DMS153 (cell line): ENCODE measurements at regions not wholly inside any gene's neighbourhood (a gene's known extent, or its start where the extent isn't known, plus 50 kb on each side); places are given as distances from the start of the nearest gene placed in this dataset.

ENCODE experiments used
- DNase-seq: peaks from one replicate; lab custom pipeline; 2025; lab: John Stamatoyannopoulos, UW

- DNase-seq: no peak
These were observed 203.6 kb upstream of the PRICKLE1 start for GRCh38 chr12:42793166-42793565.

DNA sequence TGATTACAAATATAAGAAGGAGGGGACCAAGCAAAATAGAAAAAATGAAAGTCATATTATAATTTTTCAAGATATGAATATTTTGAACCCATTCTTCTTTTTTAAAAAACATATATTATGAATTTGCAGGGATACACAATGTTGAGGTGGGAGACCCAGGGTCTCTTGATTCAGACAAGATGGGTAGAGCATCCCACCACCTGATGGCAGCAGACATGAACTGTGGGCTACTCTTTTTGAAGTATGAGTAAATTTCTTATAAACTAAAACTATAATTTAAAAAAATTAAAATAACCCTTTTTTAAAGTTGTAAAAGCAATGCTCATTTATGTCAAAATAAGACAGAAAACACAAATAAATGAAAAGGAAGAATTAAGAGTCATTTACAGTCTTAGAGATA is 202.7 kb upstream of the PRICKLE1 start:
- DNase-seq: no peak

GRCh38 chr12:42791399-42791798 is 201.9 kb upstream of the PRICKLE1 start:
- no peak for DNase-seq

- no peak for DNase-seq
These were observed 201.2 kb upstream of the PRICKLE1 start for GRCh38 chr12:42790761-42791151.

DNA sequence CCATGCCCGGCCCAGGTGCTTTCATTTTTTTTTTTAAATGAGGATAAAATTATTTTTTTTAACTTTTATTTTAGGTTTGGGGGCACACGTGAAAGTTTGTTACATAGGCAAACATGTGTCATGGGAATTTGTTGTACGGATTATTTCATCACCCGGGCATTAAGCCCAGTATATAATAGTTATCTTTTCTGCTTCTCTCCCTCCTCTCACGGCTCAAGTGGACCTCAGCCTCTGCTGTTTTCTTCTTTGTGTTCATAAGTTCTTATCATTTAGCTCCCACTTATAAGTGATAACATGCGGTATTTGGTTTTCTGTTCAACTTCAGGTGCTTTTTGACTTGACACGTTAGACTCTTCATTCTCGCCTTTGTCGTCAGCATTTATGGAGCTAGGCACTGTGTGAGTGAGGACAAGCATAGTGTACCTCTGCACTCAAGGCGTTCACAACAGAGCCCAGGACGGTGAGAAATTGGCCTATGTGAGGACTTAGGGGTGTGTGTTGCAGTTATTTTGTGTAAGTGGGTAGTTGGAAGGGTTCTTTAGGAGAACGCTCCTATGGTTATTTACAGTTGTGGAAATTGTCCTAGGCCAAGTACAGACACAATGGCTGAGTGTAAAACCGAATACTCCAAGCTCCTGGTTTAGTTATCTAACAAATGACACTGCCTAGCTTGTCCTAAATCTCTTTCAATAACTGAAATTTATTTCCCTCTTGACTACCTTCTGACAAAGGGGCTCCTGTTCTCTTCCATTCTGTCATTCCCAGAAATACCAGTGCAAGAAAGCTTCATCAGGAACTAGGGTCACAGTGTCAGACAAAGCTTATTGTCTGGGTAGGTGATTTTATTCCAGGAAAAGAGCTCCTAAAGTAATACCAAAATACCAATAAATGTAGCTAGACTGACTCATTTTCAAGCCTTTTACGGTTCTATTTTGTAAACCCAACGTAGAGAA is 200.5 kb upstream of the PRICKLE1 start:
- no peak for DNase-seq

GRCh38 chr12:42786400-42787148 is 197.0 kb upstream of the PRICKLE1 start:
- no peak for DNase-seq

DNA sequence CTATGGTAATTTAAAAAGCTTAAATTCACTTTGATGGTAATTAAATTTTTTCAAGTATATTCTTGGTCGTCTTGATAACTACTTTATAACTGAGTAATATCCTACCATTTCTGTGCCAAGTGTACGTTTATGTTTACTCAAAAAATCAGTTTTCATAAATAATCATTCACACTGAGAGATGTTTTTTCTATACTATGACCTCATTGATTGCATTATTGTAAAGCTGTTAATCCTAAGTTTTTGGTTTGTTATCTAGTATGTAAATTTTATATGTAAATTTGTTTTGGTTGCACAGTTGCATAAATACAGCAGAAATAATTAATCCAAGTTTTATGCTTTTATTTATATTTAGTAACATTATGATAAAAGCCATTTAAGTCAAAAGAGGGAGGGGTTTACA is 196.4 kb upstream of the PRICKLE1 start:
- no peak for DNase-seq

GRCh38 chr12:42780671-42781070 is 191.1 kb upstream of the PRICKLE1 start:
- no peak for DNase-seq

GRCh38 chr12:42779186-42779859 is 189.8 kb upstream of the PRICKLE1 start:
- DNase-seq: no peak

DNA sequence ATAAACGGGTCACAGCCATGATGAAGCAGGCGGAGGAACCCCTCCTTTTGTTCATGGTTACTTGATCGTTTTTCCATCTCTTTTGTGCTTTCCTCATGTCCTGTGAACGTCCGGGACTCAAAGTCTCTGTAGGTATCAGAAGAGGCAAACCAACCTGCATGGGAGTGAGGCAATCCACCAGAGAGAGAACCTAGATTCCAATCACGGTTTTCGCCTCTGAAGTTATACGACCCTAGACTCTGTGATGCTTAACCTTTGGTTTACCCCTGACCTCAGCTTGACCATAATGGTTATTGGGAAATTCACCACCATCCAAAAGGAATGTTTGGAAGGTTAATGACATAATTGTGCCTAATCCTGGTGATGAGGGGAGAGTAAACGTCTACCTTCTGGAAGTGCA is 186.8 kb upstream of the PRICKLE1 start:
- no peak for DNase-seq

GRCh38 chr12:42774238-42774637 is 184.7 kb upstream of the PRICKLE1 start:
- DNase-seq: no peak

DNA sequence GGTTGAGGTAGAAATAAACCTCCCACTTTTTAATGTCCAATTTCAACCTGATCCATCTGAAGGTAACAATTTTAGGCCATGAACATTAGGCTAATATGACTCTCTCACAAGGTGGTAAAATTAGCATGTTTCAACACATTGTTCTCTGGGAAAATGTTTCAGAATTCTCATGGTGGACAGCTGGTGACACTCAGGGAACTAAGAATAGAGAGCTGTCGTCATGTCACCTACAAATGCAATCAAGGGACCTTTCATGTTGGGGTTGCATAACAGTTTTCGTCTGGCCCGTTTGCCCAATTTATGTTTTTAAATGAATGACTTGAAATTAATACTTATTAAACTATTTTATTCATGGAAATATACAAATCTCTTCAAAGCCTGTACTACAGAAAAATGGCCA is 180.7 kb upstream of the PRICKLE1 start:
- DNase-seq: no peak

- DNase-seq: no peak
These were observed 179.9 kb upstream of the PRICKLE1 start for GRCh38 chr12:42769455-42769854.

DNA sequence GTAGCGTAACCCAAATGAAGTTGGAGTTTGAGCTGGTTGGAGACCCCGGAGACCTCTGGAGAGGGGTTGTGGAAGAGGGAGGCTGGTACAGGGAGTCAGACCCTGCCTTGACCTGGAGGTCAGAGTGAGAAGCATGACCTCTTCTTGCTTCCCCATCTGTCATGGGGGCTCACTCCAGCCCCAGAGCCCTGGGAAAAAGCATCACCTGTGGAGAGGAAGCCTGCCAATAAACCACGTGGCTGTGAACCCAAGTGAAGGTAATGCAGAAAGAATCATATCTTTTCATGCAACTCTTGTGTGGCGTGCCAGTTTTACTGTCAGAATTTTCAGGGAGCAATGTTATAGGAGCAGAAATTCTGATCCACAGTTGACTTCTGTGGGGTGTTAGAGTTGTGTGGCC is 178.5 kb upstream of the PRICKLE1 start:
- DNase-seq: no peak

DNA sequence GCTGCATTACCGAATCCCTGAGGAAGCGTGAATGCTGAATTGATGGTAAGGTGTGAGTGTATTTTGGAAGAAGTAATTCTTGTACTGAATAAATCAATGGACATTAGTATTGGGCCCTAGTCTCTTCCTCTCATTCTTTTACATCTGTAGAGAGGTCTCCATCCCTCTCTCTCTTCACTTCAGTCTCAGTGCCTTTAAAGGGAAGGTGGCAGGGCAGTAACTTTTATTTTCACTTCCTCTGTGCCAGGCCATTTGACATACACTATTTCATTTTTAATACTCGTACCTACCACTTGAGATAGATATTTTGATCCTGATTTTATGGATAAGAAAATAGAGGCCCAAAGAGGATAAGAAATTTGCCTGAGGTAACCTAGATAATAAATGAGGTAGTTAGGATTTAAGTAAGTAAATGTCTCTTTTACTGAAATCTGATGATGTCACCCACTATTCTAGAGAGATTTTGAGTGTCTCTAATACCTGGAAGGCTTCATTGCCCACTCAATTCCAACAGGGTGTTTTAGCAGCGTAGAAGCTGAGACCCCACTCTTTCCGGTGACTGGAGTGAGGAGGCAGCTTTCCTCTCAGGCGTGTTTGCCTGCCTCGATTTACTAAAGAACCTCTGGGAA is 177.9 kb upstream of the PRICKLE1 start:
- no peak for DNase-seq

GRCh38 chr12:42766754-42767153 is 177.2 kb upstream of the PRICKLE1 start:
- no peak for DNase-seq

DNA sequence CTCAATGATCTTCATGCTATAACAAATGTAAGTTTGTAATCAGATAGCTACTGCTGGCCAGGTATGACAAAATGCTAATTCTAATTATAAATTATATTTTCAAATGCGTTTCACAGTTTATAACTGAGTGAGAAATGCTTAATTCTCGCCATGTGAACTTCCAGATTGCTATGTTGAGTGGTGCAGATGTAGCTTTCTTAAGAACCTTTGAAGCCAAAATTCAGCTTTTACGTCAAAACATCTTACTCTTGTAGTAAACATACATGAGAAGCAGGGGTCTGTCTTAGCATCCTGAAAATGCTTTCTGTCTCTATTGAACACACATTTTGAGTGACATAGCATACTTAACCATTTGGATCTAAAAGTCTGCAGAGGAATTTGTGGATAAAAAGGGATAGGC is 176.5 kb upstream of the PRICKLE1 start:
- no peak for DNase-seq

- no peak for DNase-seq
These were observed 174.1 kb upstream of the PRICKLE1 start for GRCh38 chr12:42763682-42764081.

GRCh38 chr12:42762395-42762925 is 172.9 kb upstream of the PRICKLE1 start:
- no peak for DNase-seq

DNA sequence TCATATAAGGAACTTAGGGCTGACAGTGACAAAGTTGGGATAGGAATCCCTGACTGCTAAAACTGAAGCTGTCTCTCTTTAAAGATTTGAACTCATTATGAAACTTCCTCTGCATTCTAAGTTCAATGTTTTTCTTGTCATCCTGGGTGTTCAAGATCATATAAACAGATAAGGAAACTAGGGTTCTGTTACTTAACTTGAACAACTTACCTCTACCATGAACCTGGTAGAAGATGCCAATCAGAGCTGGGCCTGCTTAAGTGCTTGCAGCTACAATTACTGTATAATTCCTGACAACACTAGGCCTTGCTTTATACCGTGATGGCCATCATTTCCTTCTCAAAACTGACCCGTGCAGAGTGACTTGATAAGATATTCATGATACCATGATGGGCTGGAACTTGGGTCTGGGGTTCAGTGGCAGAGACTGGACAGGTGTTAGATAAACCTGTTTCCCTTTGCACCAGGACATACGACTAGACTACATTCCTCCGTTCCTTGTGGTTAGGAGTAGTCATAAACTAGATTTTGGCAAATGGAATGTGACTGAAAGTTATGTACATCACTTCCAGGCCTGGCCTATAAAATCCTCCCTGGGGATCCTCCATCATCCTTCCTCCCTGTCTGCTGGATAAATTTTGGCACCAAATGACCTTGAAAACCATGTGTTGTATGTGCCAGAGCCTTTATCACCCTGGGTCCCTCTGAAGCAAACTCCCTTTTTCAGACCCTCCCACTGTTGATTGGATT is 172.2 kb upstream of the PRICKLE1 start:
- DNase-seq: no peak

DNA sequence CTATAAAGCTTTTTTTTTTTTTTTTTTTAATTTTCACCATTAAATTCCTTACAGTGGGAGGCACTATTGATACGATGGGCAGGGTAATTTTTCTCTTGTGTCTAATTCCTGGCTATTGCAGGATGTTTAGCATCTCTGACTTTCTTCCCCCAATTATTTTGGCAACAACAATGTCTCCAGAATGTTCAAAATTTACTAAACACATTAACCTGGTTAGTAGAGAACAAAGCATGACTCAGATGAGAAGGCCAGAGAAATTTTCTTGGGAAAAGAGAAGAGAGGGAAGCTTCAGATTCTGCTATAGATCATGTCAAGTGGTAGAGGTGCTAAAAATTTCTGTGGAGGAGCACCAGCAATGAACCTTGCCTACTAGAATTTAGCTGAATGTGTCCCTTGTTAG is 171.5 kb upstream of the PRICKLE1 start:
- no peak for DNase-seq
